GM21360 (cell line): ENCODE measurements at regions not wholly inside any gene's neighbourhood (a gene's known extent, or its start where the extent isn't known, plus 50 kb on each side); places are given as distances from the start of the nearest gene placed in this dataset.

Experiments
- ATAC-seq: cut with Tn5 transposase; IDR thresholded peaks from one replicate; pipeline ENCODE4 v1.9.1; 2021; ENCODE audit warnings: mild to moderate bottlenecking, moderate library complexity; ENCODE audit not compliant: unreplicated experiment

DNA sequence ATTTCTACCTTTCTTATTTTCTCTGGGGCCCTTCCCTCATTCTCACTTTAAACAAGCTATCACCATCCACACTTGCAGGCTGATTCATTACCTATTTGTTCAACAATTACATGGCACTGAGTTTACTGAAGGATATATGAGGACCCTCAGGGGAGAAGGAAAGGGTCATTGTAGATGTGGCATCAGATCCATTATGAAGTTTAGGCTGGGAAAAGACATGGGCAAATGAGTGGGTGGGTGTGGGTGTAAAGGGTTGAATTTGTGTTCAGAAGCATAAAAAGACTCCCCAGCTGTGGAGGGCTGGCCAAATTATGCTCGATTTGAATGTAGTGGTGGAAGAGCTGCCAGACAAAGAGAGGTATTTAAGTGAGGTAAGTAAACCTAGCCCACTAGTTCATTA, 55.9 kb upstream of the MTAP start:
- ATAC-seq, result no peak

DNA sequence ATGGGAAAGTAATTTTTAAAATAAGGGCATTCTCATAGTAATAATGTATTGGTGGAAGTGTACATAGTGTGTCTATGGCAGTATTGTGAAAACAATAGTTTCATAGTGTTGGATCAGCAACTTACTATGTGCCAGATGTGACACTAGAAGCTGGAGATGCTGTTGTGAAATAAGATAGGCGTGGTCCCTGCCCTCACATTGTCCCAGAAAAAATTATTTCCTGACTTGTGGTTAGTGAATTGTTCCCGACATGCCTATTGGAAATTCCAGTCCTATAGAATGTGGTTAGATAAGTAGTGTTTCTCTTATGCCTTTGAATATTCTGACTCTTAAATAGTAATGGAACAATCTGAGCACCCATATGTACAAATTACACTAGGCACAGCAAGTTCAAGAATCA, 55.3 kb upstream of the MTAP start:
- no peak for ATAC-seq

DNA sequence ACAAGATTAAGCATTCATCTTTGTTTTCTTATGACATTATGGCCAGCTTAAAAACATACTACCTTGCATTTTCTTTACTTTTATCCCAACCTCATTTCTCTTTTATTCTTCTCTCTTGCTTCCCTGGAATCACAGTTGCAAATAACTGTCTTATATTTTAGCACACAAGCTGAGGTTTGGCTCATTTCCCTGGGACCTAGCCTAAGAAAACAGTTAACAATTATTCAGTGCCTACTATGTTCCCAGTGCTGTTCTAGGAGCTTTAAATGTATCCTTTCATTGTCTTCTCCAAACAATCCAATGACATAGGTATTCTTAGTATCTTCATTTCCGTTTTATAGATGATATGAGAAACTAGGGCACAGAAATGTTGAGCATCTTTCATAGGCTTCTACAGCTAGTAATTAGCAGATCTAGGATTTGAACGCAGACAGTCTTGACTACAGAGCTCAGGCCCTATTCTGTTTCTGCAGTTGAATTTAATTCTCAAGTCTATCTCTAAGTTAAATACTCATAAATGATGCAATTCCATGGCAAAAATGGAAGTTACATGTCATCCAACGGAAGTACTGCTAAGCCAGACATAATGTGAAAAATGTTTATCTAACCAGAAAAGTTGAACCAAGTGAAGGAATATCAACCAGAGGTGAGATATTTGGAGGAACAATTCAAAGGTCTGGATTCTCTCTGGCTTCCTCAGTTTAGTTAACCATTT, 52.3 kb upstream of the MTAP start:
- no peak for ATAC-seq

DNA sequence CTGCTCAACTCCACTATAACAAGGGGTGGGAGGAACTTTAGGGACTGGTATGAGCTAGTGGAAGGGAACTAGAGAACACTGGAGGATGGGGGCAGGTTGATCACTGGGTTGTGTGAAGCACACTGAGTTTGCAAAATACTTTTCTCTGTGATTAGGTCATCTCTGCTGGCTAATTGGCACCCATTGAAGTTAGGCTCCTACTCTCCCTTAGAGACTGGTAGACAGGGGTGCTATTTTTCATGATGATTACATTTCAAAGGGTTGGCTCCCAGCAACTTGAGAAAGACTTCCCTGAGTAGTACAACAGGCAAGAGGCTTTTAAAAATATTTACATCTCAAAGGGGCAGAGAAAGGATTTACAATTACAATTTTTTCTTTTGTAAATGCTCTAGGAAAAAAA, 50.4 kb upstream of the MTAP start:
- no peak for ATAC-seq
